Liver (tissue), 8 donors: ENCODE measurements at regions not wholly inside any gene's neighbourhood (a gene's known extent, or its start where the extent isn't known, plus 50 kb on each side); places are given as distances from the start of the nearest gene placed in this dataset.

Experiments used
- DNase-seq: peaks from one replicate; pipeline ENCODE4 v3.0.0-alpha.2; 2017; ENCODE audit warnings: low spot score
- H3K27ac ChIP-seq, 2 donors: one replicate each; pipeline ENCODE4 v1.7.0; 2013; ENCODE audit warnings: inconsistent platforms in 2 of 2, low read length in 2 of 2, control low read depth in 1 of 2, low read depth in 1 of 2, mild to moderate bottlenecking in 1 of 2
- H3K27me3 ChIP-seq, 4 donors: one replicate each; pipeline versions ENCODE4 v1.6.1 to v1.7.0; 2013; ENCODE audit warnings: low read length in 3 of 4, inconsistent platforms in 1 of 4, mild to moderate bottlenecking in 1 of 4, moderate library complexity in 1 of 4; ENCODE audit not compliant: control insufficient read depth in 4 of 4, insufficient read depth in 4 of 4
- H3K36me3 ChIP-seq, 4 donors: one replicate each; pipeline versions ENCODE4 v1.6.1 to v1.7.0; 2013; ENCODE audit warnings: low read length in 3 of 4, mild to moderate bottlenecking in 3 of 4, low read depth in 1 of 4, moderate library complexity in 1 of 4; ENCODE audit not compliant: control insufficient read depth in 4 of 4, insufficient read depth in 3 of 4
- H3K4me1 ChIP-seq, 4 donors: one replicate each; pipeline versions ENCODE4 v1.6.1 to v1.7.0; 2013; ENCODE audit warnings: low read length in 3 of 4, mild to moderate bottlenecking in 3 of 4, moderate library complexity in 1 of 4; ENCODE audit not compliant: control insufficient read depth in 4 of 4, insufficient read depth in 4 of 4
- H3K4me3 ChIP-seq, 3 donors: one replicate each; pipeline versions ENCODE4 v1.6.1 to v1.7.0; 2013; ENCODE audit warnings: low read length in 3 of 3, control low read depth in 1 of 3, low read depth in 1 of 3, mild to moderate bottlenecking in 1 of 3
- H3K9ac ChIP-seq, 2 donors: one replicate each; pipeline ENCODE4 v1.7.0; 2013; ENCODE audit warnings: low read length in 2 of 2, mild to moderate bottlenecking in 2 of 2, moderate library complexity in 2 of 2, control low read depth in 1 of 2, low read depth in 1 of 2
- H3K9me3 ChIP-seq, 4 donors: one replicate each; pipeline versions ENCODE4 v1.6.1 to v1.7.0; 2013; ENCODE audit warnings: low read length in 3 of 4; ENCODE audit not compliant: control insufficient read depth in 4 of 4
- ATF3 ChIP-seq: IDR thresholded peaks from 2 replicates; pipeline ENCODE4 v1.6.1; 2016; ENCODE audit warnings: antibody characterized with exemption
- EGR1 ChIP-seq, 2 donors: IDR thresholded peaks; 2 replicates each; pipeline ENCODE4 v1.6.1; 2016 to 2018; ENCODE audit warnings: antibody characterized with exemption in 2 of 2, low read depth in 2 of 2
- FOXA1 ChIP-seq: IDR thresholded peaks from 2 replicates; pipeline ENCODE4 v1.6.1; 2016; ENCODE audit warnings: antibody characterized with exemption
- GABPA ChIP-seq, 2 donors: IDR thresholded peaks in 1 of 2; conservative IDR thresholded peaks in 1 of 2; 2 replicates each; pipeline ENCODE4 v1.6.1; 2016; ENCODE audit warnings: antibody characterized with exemption in 2 of 2, mild to moderate bottlenecking in 1 of 2, moderate library complexity in 1 of 2
- HNF4G ChIP-seq: IDR thresholded peaks from 2 replicates; pipeline ENCODE4 v1.6.1; 2016; ENCODE audit warnings: antibody characterized with exemption
- JUND ChIP-seq, 2 donors: IDR thresholded peaks; 2 replicates each; pipeline ENCODE4 v1.6.1; 2016; ENCODE audit warnings: antibody characterized with exemption in 2 of 2
- NR2F2 ChIP-seq: IDR thresholded peaks from 2 replicates; pipeline ENCODE4 v1.6.1; 2016; ENCODE audit warnings: antibody characterized with exemption
- RAD21 ChIP-seq, 2 donors: IDR thresholded peaks; 2 replicates each; pipeline ENCODE4 v1.6.1; 2016; ENCODE audit warnings: antibody characterized with exemption in 2 of 2, mild to moderate bottlenecking in 2 of 2
- REST ChIP-seq: IDR thresholded peaks from 2 replicates; pipeline ENCODE4 v1.6.1; 2016; ENCODE audit warnings: antibody characterized with exemption, mild to moderate bottlenecking
- RXRA ChIP-seq, 2 donors: IDR thresholded peaks; 2 replicates each; pipeline ENCODE4 v1.6.1; 2017 to 2018; ENCODE audit warnings: antibody characterized with exemption in 2 of 2, mild to moderate bottlenecking in 1 of 2
- SP1 ChIP-seq: IDR thresholded peaks from 2 replicates; pipeline ENCODE4 v1.6.1; 2018; ENCODE audit warnings: antibody characterized with exemption, mild to moderate bottlenecking
- TAF1 ChIP-seq: conservative IDR thresholded peaks from 2 replicates; pipeline ENCODE4 v1.6.1; 2016; ENCODE audit warnings: antibody characterized with exemption, mild to moderate bottlenecking
- YY1 ChIP-seq: IDR thresholded peaks from 2 replicates; pipeline ENCODE4 v1.6.1; 2016; ENCODE audit warnings: antibody characterized with exemption, mild to moderate bottlenecking
- WGBS: extraction: QIAGEN DNeasy Blood & Tissue Kit; methylation state at CpG from one replicate; pipeline ENCODE4 v1.1.7; 2013; 5-methylcytosine and 5-hydroxymethylcytosine counted together
- TF ChIP-seq, protein P1 (sequence below): fragments of 150-350 bp; IDR thresholded peaks from 2 replicates; pipeline ENCODE4 v1.5.1; 2017; ENCODE audit warnings: improper control_type of control experiment, low read depth, low read length; ENCODE audit not compliant: missing input control
- TF ChIP-seq, protein P2 (sequence below): IDR thresholded peaks from 2 replicates; pipeline ENCODE4 v1.6.1; 2016; ENCODE audit warnings: antibody characterized with exemption
- TF ChIP-seq, protein P3 (sequence below): IDR thresholded peaks from 2 replicates; pipeline ENCODE4 v1.6.1; 2016; ENCODE audit warnings: antibody characterized with exemption
- donor health status: healthy.
- donor health status: healthy.
- donor health status: healthy.
- donor health status: healthy.
- donor health status: healthy.

GRCh38 chr9:27967210-27967609 is 393.9 kb upstream of the C9orf72 start:
- no peak for DNase-seq
- H3K27ac ChIP-seq = no peak overlapping the region
- H3K36me3 ChIP-seq = no peaks in the 10 kb centered on the region
- no peaks in the 10 kb centered on the region for H3K27me3 ChIP-seq
- 79% methylated on average over 2 of the region's 2 CpGs for WGBS
- TF ChIP-seq RXRA (IDR thresholded peaks at IDR 0.05) (no peak), RAD21 (IDR thresholded peaks at IDR 0.05) (no peak), SP1 (no peak), REST (no peak), ATF3 (no peak), TAF1 (no peak), GABPA (IDR thresholded peaks at IDR 0.05 in 1 of 2, conservative IDR thresholded peaks at IDR 0.05 in 1 of 2) (no peak), JUND (IDR thresholded peaks at IDR 0.05) (no peak), FOXA1 (no peak), NR2F2 (no peak), YY1 (no peak)
- TF ChIP-seq, protein P1, sequence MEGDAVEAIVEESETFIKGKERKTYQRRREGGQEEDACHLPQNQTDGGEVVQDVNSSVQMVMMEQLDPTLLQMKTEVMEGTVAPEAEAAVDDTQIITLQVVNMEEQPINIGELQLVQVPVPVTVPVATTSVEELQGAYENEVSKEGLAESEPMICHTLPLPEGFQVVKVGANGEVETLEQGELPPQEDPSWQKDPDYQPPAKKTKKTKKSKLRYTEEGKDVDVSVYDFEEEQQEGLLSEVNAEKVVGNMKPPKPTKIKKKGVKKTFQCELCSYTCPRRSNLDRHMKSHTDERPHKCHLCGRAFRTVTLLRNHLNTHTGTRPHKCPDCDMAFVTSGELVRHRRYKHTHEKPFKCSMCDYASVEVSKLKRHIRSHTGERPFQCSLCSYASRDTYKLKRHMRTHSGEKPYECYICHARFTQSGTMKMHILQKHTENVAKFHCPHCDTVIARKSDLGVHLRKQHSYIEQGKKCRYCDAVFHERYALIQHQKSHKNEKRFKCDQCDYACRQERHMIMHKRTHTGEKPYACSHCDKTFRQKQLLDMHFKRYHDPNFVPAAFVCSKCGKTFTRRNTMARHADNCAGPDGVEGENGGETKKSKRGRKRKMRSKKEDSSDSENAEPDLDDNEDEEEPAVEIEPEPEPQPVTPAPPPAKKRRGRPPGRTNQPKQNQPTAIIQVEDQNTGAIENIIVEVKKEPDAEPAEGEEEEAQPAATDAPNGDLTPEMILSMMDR = no peak
- no peaks in the 10 kb centered on the region for H3K9me3 ChIP-seq
- no peak overlapping the region for H3K9ac ChIP-seq
- H3K4me3 ChIP-seq = no peak overlapping the region
- no peaks in the 10 kb centered on the region for H3K4me1 ChIP-seq

GRCh38 chr9:27977931-27978330 is 404.6 kb upstream of the C9orf72 start:
- Histone ChIP-seq H3K36me3 (no peaks in the 10 kb centered on the region), H3K4me3 (no peak overlapping the region), H3K27ac (no peak overlapping the region), H3K4me1 (no peaks in the 10 kb centered on the region), H3K9ac (no peak overlapping the region), H3K27me3 (no peaks in the 10 kb centered on the region), H3K9me3 (no peaks in the 10 kb centered on the region)
- WGBS = 62% methylated on average over 3 of the region's 3 CpGs
- no peak for DNase-seq
- TF ChIP-seq EGR1 (IDR thresholded peaks at IDR 0.05; ENCODE audit: low read depth in 2 of 2) = no peak
- TF ChIP-seq YY1 = no peak
- no peak for TF ChIP-seq FOXA1
- TF ChIP-seq, protein P2, sequence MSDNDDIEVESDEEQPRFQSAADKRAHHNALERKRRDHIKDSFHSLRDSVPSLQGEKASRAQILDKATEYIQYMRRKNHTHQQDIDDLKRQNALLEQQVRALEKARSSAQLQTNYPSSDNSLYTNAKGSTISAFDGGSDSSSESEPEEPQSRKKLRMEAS = no peak

DNA sequence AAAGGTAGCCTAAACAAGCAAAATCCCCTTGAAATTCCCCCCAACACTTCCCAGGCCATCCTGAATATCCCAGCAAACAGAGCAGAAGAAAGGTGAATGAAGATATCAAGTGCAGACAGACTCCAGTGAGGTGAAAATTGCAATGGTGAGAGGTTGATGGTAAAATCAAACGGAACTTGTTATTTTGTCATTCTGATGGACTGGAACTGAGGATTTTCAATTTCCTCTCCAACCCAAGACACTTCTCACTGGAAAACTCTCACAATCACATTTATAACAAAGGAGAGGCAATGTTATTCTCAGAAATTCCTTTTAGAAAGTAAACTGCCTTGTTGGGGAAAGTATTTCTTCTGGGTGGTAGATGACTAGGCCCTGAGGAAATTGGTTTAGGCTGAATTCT is 412.4 kb upstream of the C9orf72 start:
- DNase-seq = no peak
- WGBS = 70% methylated on average over 1 of the region's 1 CpG
- no peaks in the 10 kb centered on the region for H3K27me3 ChIP-seq
- H3K36me3 ChIP-seq = no peaks in the 10 kb centered on the region
- no peak overlapping the region for H3K9ac ChIP-seq
- H3K4me1 ChIP-seq = no peaks in the 10 kb centered on the region
- no peak overlapping the region for H3K4me3 ChIP-seq
- no peak overlapping the region for H3K27ac ChIP-seq
- H3K9me3 ChIP-seq = no peaks in the 10 kb centered on the region
- TF ChIP-seq REST (no peak), TAF1 (no peak), HNF4G (no peak), RAD21 (IDR thresholded peaks at IDR 0.05) (no peak), RXRA (IDR thresholded peaks at IDR 0.05) (no peak), FOXA1 (no peak), EGR1 (IDR thresholded peaks at IDR 0.05; ENCODE audit: low read depth in 2 of 2) (no peak), GABPA (IDR thresholded peaks at IDR 0.05 in 1 of 2, conservative IDR thresholded peaks at IDR 0.05 in 1 of 2) (no peak), SP1 (no peak)
- TF ChIP-seq, protein P3, sequence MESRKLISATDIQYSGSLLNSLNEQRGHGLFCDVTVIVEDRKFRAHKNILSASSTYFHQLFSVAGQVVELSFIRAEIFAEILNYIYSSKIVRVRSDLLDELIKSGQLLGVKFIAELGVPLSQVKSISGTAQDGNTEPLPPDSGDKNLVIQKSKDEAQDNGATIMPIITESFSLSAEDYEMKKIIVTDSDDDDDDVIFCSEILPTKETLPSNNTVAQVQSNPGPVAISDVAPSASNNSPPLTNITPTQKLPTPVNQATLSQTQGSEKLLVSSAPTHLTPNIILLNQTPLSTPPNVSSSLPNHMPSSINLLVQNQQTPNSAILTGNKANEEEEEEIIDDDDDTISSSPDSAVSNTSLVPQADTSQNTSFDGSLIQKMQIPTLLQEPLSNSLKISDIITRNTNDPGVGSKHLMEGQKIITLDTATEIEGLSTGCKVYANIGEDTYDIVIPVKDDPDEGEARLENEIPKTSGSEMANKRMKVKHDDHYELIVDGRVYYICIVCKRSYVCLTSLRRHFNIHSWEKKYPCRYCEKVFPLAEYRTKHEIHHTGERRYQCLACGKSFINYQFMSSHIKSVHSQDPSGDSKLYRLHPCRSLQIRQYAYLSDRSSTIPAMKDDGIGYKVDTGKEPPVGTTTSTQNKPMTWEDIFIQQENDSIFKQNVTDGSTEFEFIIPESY = no peak
- TF ChIP-seq, protein P2 = no peak
